ENCODE measurements at regions not wholly inside any gene's neighbourhood (a gene's known extent, or its start where the extent isn't known, plus 50 kb on each side); places are given as distances from the start of the nearest gene placed in this dataset.
"Not testable (repeated sequence)": the region's sequence is repeated elsewhere in the genome, so short reads cannot be mapped to it uniquely, and the experiment has no call there.

DNA sequence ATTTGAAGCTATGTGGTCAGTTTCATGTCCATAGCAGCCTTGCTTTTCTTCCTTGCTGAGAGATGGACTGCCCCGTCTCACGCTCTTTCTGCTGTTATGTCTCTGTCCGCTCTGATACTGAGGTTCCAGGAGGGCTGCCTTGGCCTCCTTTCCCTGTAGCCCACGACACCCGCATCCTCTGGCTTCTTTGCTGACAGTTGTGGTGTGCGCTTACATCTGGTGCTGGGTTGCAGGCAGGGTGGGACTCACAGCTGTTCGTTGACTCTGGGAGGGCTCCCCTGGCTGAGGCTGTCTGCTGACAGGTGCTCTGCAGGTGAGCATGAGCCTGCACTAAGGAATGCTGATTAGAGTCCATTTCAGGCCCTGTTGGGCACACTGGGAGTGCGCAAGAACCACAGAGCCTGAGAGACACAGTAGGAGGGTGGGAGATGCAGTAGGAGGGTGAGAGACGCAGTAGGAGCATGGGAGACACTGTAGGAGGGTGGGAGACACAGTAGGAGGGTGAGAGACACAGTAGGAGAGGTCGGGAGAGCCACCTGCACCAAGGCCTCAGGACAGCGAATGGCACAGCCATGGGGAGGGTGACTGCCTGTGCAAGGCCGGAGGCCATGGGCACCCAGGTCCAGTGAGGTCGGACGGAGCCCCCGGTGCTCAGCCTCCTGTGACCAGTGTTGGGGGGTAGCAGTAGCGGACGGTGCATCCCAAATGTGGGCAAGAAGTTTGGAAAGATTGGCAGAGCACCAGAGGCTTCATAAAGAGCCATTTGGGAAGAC lies 71.5 kb downstream of the NPIPB11 start:
- not testable (repeated sequence) for TF ChIP-seq POLR2A (IDR thresholded peaks at IDR 0.05; ENCODE audit: low read length); GATA1 (IDR thresholded peaks at IDR 0.05; ENCODE audit: low read depth, low read length)
